Ishikawa (cell line): ENCODE measurements at regions not wholly inside any gene's neighbourhood (a gene's known extent, or its start where the extent isn't known, plus 50 kb on each side); places are given as distances from the start of the nearest gene placed in this dataset.

Source experiments
- EGR1 ChIP-seq: IDR thresholded peaks from 2 replicates; pipeline ENCODE4 v1.6.1; 2012
- EP300 ChIP-seq: IDR thresholded peaks from 2 replicates; pipeline ENCODE4 v1.6.1; 2012; ENCODE audit warnings: borderline replicate concordance
- TF ChIP-seq, protein P1 (sequence below): IDR thresholded peaks from 2 replicates; pipeline ENCODE4 v1.6.1; 2012; ENCODE audit warnings: low read depth, mild to moderate bottlenecking

DNA sequence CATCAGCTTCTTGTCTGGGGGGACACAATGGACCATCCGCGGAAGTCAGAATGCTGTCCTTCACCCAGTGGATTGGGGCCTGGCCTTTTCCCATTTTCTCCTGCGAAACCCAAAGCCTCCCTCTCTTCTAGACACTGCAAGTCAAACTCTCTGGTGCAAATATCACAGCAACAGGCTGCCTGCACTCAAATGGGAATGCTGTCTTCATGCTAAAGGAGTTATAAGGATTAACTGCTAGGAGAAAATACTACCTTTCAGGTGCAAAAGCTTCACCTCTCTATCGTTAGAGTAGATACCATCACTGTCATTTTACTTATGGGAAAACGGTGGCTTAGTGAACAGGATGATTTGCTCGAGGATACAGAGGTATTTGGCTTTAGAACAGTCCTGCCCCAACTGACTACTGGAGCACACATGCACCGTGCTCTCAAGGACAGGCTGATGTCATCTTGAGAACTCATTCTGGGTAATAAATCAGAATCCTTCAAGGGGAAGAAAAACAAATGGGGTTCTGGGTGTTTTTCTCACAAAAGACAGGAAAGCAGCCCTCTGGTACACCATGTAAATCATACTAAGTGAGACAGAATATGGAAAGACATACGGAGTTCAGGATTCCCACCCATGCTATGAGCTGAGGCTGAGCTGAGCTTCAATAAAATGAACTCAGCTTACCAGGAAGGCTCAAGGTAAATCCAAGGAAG is 100.9 kb downstream of the SAMD9 start:
- TF ChIP-seq EP300 (no peak), EGR1 (no peak)
- TF ChIP-seq, protein P1, sequence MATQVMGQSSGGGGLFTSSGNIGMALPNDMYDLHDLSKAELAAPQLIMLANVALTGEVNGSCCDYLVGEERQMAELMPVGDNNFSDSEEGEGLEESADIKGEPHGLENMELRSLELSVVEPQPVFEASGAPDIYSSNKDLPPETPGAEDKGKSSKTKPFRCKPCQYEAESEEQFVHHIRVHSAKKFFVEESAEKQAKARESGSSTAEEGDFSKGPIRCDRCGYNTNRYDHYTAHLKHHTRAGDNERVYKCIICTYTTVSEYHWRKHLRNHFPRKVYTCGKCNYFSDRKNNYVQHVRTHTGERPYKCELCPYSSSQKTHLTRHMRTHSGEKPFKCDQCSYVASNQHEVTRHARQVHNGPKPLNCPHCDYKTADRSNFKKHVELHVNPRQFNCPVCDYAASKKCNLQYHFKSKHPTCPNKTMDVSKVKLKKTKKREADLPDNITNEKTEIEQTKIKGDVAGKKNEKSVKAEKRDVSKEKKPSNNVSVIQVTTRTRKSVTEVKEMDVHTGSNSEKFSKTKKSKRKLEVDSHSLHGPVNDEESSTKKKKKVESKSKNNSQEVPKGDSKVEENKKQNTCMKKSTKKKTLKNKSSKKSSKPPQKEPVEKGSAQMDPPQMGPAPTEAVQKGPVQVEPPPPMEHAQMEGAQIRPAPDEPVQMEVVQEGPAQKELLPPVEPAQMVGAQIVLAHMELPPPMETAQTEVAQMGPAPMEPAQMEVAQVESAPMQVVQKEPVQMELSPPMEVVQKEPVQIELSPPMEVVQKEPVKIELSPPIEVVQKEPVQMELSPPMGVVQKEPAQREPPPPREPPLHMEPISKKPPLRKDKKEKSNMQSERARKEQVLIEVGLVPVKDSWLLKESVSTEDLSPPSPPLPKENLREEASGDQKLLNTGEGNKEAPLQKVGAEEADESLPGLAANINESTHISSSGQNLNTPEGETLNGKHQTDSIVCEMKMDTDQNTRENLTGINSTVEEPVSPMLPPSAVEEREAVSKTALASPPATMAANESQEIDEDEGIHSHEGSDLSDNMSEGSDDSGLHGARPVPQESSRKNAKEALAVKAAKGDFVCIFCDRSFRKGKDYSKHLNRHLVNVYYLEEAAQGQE, result no peak
